ENCODE measurements at regions not wholly inside any gene's neighbourhood (a gene's known extent, or its start where the extent isn't known, plus 50 kb on each side); places are given as distances from the start of the nearest gene placed in this dataset.
"Not testable (repeated sequence)": the region's sequence is repeated elsewhere in the genome, so short reads cannot be mapped to it uniquely, and the experiment has no call there.

- Mint-ChIP-seq H3K4me1 (no peaks in the 10 kb centered on the region), H3K4me3 (no peak overlapping the region), H3K9me3 (no peaks in the 10 kb centered on the region), H3K36me3 (ENCODE audit: low read depth) (no peaks in the 10 kb centered on the region), H3K27ac (no peak overlapping the region), H3K27me3 (no peaks in the 10 kb centered on the region)
- ATAC-seq (no peak), DNase-seq (no peak)
These were observed 164.3 kb upstream of the PHYHIPL start for GRCh38 chr10:59011972-59012632.

DNA sequence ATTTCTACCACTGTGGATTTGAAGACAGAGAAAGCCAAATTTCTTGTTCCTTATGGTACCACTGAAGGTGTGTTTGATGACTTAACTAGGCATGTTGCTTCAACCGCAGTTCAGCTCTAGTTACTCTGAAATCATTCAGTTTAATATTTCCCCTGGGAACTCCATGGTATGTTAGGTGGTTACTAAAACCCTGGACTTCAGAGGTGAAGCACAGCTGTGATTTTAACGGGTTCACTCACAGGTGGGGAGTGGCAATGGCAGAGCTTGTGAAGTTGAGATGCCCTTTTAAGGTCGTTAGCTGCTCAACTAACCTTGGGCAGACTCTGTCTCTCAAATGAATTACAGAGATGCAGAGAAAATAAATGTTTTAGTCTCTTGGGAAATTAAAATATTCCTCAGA lies 163.6 kb upstream of the PHYHIPL start:
- Mint-ChIP-seq H3K27ac (no peak overlapping the region), H3K4me3 (no peak overlapping the region), H3K4me1 (no peaks in the 10 kb centered on the region), H3K27me3 (peaks cover 2% of the 10 kb centered on the region), H3K36me3 (ENCODE audit: low read depth) (no peaks in the 10 kb centered on the region), H3K9me3 (no peaks in the 10 kb centered on the region)
- DNase-seq: no peak
- ATAC-seq: no peak

DNA sequence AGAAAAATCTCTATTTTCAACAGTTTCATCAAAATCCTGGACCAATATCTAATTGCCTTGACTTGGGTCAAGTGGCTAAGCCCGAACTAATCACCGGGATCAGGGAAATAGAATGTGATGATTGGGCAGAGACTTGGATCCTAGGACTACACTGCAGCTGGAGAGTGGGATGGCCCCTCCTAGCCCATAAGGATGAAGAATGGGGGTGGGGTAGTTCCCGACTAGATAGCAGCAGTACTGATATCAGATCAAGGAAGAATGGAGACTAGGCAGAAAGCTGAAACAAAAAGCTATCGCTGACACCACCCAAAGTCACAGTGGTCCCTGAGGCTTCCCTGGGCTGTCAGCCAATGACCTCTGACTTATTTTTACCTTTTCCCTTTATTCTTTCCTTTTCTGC lies 160.4 kb upstream of the PHYHIPL start:
- no peaks in the 10 kb centered on the region for H3K36me3 Mint-ChIP-seq (ENCODE audit: low read depth)
- peaks cover 2% of the 10 kb centered on the region for H3K27me3 Mint-ChIP-seq
- H3K4me3 Mint-ChIP-seq: no peak overlapping the region
- no peak overlapping the region for H3K27ac Mint-ChIP-seq
- DNase-seq (no peak), ATAC-seq (no peak)
- no peaks in the 10 kb centered on the region for H3K4me1 Mint-ChIP-seq
- no peaks in the 10 kb centered on the region for H3K9me3 Mint-ChIP-seq

DNA sequence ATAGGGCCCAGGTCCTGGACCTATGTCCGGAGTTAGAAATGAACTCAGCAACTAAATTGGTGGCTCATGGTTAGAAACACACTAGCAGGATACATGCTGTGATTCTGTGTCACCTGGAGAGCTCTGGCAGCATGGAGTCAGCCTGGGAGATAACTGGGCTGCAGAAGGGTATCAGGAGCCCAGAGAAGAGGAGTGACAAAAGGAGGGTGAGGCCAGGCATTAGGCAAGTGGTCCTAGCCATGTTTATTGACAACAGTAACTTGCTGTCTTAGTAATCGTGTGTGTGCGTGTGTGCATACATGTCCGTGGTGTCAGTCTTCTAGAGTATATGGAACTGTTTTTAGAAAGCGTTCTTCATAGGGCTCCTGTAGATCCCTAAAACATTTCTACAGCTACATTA lies 157.5 kb upstream of the PHYHIPL start:
- Mint-ChIP-seq H3K4me1 (no peaks in the 10 kb centered on the region), H3K27me3 (peaks cover 2% of the 10 kb centered on the region), H3K9me3 (no peaks in the 10 kb centered on the region), H3K36me3 (ENCODE audit: low read depth) (no peaks in the 10 kb centered on the region), H3K4me3 (no peak overlapping the region), H3K27ac (no peak overlapping the region)
- no peak for DNase-seq
- no peak for ATAC-seq

- H3K4me1 Mint-ChIP-seq: no peaks in the 10 kb centered on the region
- no peak overlapping the region for H3K27ac Mint-ChIP-seq
- H3K36me3 Mint-ChIP-seq (ENCODE audit: low read depth): no peaks in the 10 kb centered on the region
- H3K27me3 Mint-ChIP-seq: peaks cover 2% of the 10 kb centered on the region
- no peak overlapping the region for H3K4me3 Mint-ChIP-seq
- DNase-seq (no peak), ATAC-seq (no peak)
- no peaks in the 10 kb centered on the region for H3K9me3 Mint-ChIP-seq
These were observed 156.8 kb upstream of the PHYHIPL start for GRCh38 chr10:59019603-59020002.

DNA sequence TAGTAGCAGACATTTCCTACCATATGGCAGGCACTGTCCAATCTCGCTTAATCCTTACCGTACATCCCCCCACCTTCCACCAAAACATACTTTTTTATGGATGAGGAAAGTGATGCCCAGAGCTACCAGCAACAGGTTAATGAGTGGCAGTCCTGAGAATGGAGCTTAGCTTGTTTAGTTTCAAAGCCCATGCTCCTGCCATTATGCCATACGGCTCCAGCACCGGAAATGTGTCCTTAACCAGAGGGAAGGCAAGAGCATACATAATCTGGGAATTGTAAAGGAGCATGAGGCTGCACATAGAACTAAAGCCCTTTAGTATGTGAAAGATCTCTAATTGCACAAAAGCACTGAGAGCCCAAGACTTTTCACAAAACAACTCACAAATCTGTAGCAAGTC lies 155.9 kb upstream of the PHYHIPL start:
- no peaks in the 10 kb centered on the region for H3K4me1 Mint-ChIP-seq
- H3K9me3 Mint-ChIP-seq: no peaks in the 10 kb centered on the region
- no peak for ATAC-seq
- no peak overlapping the region for H3K4me3 Mint-ChIP-seq
- no peak overlapping the region for H3K27ac Mint-ChIP-seq
- peaks cover 2% of the 10 kb centered on the region for H3K27me3 Mint-ChIP-seq
- H3K36me3 Mint-ChIP-seq (ENCODE audit: low read depth): no peaks in the 10 kb centered on the region
- DNase-seq: no peak

DNA sequence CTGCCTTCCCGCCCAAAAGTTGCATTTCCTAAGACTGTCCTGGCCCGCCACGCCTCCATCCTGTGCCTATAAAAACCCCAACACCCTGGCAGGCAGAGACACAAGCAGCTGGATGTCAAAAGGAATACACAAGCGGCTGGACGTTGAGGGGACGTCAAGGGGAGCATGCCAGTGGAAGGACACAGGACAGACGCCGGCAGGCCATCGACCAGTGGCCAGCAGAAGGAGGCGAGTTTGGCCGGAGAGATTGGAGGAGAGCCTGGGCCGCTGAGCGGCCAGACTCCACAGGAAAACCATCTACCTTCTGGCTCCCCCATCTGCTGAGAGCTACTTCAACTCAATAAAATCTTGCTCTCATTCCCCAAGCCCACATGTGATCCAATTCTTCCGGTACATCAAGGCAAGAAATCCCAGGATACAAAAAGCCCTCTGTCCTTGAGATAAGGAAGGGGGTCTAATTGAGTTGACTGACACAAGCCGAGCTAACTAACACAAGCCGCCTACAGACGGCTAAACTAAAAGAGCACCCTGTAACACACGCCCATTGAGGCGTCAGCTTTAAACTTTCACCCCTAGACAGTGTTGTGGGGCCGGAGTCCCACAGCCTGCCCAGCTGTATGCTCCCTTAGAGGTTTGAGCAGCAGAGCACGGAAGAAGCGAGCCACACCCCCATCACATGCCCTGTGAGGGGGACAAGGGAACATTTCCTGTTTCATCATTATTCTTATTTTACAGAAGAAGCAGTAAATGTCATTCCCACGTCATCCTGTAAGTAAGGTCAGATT lies 150.3 kb upstream of the PHYHIPL start:
- Mint-ChIP-seq H3K9me3 (peaks cover 7% of the 10 kb centered on the region), H3K4me1 (no peaks in the 10 kb centered on the region), H3K27me3 (no peaks in the 10 kb centered on the region), H3K27ac (no peak overlapping the region), H3K4me3 (no peak overlapping the region), H3K36me3 (ENCODE audit: low read depth) (no peaks in the 10 kb centered on the region)
- ATAC-seq (no peak), DNase-seq (no peak)

DNA sequence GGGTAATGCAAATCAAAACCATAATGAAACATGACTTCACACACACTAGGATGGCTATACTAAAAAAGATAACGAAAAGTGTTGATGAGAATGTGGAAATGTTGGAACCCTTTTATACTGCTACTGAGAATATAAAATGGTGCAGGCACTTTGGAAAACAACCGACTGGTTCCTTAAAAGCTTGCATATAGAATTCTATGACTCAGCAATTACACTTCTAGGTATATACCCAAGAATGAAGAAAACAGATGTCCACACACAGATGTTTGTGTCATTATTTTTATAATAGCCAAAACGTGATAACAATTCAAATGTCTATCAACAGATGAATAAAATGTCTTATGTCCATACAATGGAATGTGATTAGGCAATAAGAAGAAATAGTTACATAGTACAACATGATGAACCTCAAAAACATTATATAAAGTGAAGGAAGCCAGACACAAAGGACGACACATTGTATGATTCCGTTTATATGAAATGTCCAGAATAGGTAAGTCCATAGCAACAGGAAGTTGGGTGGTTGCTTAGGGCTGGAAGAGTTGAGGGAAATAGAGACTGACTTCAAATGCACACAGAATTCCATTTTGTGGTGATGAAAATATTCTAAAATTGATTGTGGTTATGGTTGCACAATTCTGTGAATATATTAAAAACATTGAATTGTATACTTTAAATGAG lies 148.3 kb upstream of the PHYHIPL start:
- Mint-ChIP-seq H3K27me3 (no peaks in the 10 kb centered on the region), H3K9me3 (peaks cover 7% of the 10 kb centered on the region), H3K4me1 (no peaks in the 10 kb centered on the region), H3K27ac (no peak overlapping the region), H3K4me3 (no peak overlapping the region), H3K36me3 (ENCODE audit: low read depth) (no peaks in the 10 kb centered on the region)
- DNase-seq (no peak), ATAC-seq (no peak)

GRCh38 chr10:59033622-59034021 lies 142.8 kb upstream of the PHYHIPL start:
- DNase-seq (no peak), ATAC-seq (no peak)
- peaks cover 4% of the 10 kb centered on the region for H3K9me3 Mint-ChIP-seq
- H3K4me1 Mint-ChIP-seq: no peaks in the 10 kb centered on the region
- no peaks in the 10 kb centered on the region for H3K36me3 Mint-ChIP-seq (ENCODE audit: low read depth)
- H3K27ac Mint-ChIP-seq: no peak overlapping the region
- H3K27me3 Mint-ChIP-seq: no peaks in the 10 kb centered on the region
- H3K4me3 Mint-ChIP-seq: no peak overlapping the region

- Mint-ChIP-seq H3K27me3 (no peaks in the 10 kb centered on the region), H3K4me3 (no peak overlapping the region), H3K9me3 (peaks cover 11% of the 10 kb centered on the region), H3K27ac (no peak overlapping the region), H3K36me3 (ENCODE audit: low read depth) (no peaks in the 10 kb centered on the region), H3K4me1 (no peaks in the 10 kb centered on the region)
- DNase-seq: no peak
- ATAC-seq: no peak
These were observed 140.0 kb upstream of the PHYHIPL start for GRCh38 chr10:59036311-59037017.

DNA sequence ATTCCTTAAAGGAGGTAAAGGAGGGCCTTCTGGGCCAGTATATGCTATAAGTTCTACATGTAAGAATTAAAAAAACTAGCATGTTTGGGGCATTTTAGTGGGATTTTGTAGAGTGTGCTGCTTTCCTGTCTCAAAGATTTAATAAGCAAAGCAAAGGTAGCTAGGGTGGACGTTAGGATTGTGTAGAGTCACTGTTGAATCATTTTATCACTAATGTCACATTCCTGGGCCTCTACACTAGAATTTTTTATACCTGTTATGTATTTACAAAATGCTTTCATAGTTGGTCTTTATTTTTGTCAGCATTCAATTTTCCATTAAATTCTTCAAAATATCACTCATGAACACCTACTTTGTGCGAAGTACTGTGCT lies 139.4 kb upstream of the PHYHIPL start:
- H3K4me1 Mint-ChIP-seq: no peaks in the 10 kb centered on the region
- DNase-seq (no peak), ATAC-seq (no peak)
- no peak overlapping the region for H3K4me3 Mint-ChIP-seq
- H3K27me3 Mint-ChIP-seq: no peaks in the 10 kb centered on the region
- no peaks in the 10 kb centered on the region for H3K36me3 Mint-ChIP-seq (ENCODE audit: low read depth)
- peaks cover 11% of the 10 kb centered on the region for H3K9me3 Mint-ChIP-seq
- no peak overlapping the region for H3K27ac Mint-ChIP-seq

DNA sequence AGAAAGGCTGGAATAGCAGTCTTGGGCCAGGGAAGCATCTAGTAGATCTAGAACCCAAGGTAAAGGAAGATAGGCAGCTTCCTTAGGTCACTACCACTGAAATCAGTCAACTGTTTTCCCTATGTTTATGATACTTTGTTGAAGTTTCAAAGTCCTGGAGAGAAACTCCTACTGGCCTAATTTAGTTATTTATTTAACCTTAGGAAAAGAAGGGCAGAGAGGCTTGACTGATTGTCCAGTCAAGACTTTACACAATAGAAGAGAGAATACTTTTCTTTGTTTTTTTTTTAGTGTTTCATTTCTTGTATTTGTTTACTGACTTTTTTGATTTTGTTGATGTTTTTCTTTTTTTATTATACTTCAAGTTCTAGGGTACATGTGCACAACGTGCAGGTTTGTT lies 138.9 kb upstream of the PHYHIPL start:
- DNase-seq: no peak
- Mint-ChIP-seq H3K9me3 (peaks cover 13% of the 10 kb centered on the region), H3K36me3 (ENCODE audit: low read depth) (no peaks in the 10 kb centered on the region), H3K4me1 (no peaks in the 10 kb centered on the region), H3K4me3 (no peak overlapping the region), H3K27ac (no peak overlapping the region), H3K27me3 (no peaks in the 10 kb centered on the region)
- ATAC-seq: no peak

DNA sequence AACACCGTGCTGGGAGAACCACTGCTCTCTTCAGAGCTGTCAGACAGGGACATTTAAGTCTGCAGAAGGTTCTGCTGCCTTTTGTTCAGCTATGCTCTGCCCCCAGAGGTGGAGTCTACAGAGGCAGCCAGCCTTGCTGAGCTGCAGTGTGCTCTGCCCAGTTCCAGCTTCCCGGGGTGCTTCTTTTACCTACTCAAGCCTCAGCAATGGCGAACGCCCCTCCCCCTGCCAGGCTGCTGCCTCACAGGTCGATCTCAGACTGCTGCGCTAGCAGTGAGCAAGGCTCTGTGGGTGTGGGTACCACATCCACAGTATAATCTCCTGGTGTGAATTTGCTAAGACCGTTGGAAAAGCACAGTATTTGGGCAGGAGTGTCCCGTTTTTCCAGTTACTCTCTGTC lies 133.1 kb upstream of the PHYHIPL start:
- H3K9me3 Mint-ChIP-seq: peaks cover 15% of the 10 kb centered on the region
- not testable (repeated sequence) for H3K27ac Mint-ChIP-seq; ATAC-seq; H3K4me1 Mint-ChIP-seq; H3K36me3 Mint-ChIP-seq (ENCODE audit: low read depth); H3K4me3 Mint-ChIP-seq; DNase-seq; H3K27me3 Mint-ChIP-seq

DNA sequence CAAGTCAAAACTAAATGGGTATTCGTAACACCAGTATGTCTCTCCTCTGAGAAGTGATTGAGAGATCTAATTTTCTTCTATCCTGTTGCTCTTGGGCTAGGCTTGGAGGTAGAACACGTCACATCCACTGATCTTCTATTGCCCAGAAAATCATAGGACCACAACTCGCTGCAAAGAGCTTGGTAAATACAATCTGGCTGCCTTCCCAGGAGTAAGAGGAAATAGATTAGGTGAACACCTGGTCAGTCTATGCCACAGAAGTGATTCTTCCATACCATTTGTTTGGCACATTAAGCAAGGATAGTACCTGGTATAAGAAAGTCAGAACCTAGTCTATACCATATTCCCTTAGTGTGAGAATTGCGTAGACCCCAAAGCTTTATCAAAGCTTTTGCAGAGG lies 129.3 kb upstream of the PHYHIPL start:
- DNase-seq (no peak), ATAC-seq (no peak)
- no peak overlapping the region for H3K27ac Mint-ChIP-seq
- no peaks in the 10 kb centered on the region for H3K4me1 Mint-ChIP-seq
- no peaks in the 10 kb centered on the region for H3K27me3 Mint-ChIP-seq
- peaks cover 15% of the 10 kb centered on the region for H3K9me3 Mint-ChIP-seq
- no peaks in the 10 kb centered on the region for H3K36me3 Mint-ChIP-seq (ENCODE audit: low read depth)
- H3K4me3 Mint-ChIP-seq: no peak overlapping the region

Data from activated naive CD8-positive, alpha-beta T cell treated with anti-CD3 and anti-CD28 coated beads, Interleukin-2, amount 50 U/mL, for 24 hours (primary cell).